Epidermal melanocyte (primary cell): ENCODE measurements at regions not wholly inside any gene's neighbourhood (a gene's known extent, or its start where the extent isn't known, plus 50 kb on each side); places are given as distances from the start of the nearest gene placed in this dataset.
A peak's percentile ranks its signal among the peaks of the same experiment; 100 is the strongest.

Experiments
- DNase-seq: peaks from one replicate; pipeline ENCODE4 v3.0.0; 2011; ENCODE audit warnings: low spot score; ENCODE audit not compliant: insufficient read length

GRCh38 chr3:35338186-35338585, 301.1 kb upstream of the ARPP21 start:
- no peak for DNase-seq

DNA sequence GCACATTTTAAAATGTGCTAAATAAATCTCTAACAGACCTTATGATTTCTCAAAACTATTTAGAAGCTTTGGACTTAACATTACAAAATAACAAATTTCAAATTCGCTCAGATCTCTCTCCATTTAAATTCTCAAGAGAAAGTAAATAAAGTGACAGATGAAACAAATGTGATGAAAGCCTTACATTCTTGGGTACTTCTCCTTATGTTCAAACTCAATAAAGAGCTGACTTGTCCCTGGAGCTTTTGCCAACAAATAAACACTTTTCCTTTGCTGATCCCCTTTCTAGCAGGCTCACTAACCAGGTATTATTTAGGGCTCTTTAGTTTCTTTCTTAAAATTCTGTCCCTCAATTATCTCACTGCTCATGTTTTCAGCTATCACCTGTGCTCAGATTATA, 259.1 kb upstream of the ARPP21 start:
- DNase-seq = no peak

- no peak for DNase-seq
Observed at GRCh38 chr3:35383216-35383615, 256.1 kb upstream of the ARPP21 start.

GRCh38 chr3:35383719-35384555, 255.4 kb upstream of the ARPP21 start:
- DNase-seq = no peak

GRCh38 chr3:35385271-35385670, 254.1 kb upstream of the ARPP21 start:
- no peak for DNase-seq

GRCh38 chr3:35389907-35390306, 249.4 kb upstream of the ARPP21 start:
- DNase-seq = no peak

DNA sequence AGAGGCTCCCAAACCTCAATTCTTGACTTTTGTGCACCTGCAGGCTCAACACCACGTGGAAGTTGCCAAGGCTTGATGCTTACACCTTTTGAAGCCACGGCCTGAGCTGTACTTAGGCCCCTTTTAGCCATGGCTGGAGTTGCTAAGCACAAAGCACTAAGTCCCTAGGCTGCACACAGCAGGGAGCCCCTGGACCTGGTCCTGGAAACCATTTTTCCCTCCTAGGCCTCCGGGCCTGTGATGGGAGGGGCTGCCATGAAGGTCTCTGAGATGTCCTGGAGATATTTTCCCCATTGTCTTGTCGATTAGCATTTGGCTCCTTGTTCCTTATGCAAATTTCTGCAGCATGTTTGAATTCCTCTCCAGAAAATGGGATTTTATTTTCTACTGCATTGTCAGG, 247.1 kb upstream of the ARPP21 start:
- no peak for DNase-seq

DNA sequence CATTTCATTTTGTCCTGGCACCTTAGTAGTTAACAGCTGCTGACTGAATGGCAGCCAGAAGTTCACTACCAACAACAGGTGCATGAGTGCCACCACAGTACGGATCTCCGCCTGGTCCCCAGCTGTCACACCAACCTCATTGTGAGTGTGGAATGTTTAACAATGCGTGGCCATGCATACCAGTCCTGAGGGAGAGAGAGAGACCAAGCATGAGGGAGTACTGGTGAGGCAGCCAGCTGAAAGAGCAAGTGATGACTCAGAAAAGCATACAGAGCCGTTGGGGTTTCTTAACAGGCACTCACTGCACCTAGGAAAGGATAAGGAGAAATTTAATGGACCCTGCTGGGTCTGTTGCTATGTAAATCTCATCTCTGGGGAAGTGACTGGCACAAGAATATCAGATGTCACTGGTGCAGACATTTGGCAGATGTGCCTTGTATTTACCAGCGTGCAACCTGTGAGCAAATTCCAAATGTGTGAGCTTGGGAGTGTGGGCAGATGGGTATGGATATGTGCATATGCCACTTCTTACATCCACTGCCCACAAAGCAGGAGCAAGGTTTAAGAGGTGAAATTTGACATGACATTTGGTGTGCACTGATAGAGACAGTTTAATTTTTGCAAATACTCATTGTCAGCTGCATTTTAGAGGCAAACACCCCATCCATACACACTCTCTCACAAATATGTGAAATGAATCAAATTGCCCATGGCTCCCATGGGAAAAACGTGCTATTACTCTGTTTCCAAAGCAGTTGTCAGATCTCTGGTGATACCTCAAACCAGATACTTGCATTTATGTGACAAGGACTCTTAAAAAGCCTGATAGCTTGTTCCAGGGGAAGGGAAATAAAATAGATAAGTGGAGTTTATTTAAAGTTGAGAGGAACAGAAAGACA, 245.2 kb upstream of the ARPP21 start:
- no peak for DNase-seq

GRCh38 chr3:35394905-35395304, 244.4 kb upstream of the ARPP21 start:
- DNase-seq = no peak

DNA sequence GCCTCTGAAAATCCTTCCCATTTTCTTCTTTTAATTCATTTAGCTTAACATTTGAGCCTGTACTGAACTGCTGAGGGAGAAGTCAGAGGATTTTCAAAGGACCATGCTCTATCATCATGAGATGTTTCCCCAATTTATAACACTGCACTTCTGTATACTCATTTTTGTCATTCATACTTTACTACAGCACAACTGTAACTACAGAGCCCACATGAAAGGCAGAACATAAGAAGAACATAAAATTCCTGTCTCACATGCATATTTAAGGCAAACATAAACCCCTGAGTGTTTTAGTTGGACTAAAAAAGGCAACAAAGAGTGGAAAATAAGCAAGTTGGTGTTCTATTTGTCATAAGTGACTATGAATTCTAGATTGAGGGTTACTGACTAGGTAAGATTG, 237.7 kb upstream of the ARPP21 start:
- no peak for DNase-seq

- DNase-seq = peak; percentile 59
Observed at GRCh38 chr3:35404571-35404970, 234.8 kb upstream of the ARPP21 start.

GRCh38 chr3:35408882-35409281, 230.4 kb upstream of the ARPP21 start:
- no peak for DNase-seq

GRCh38 chr3:35409991-35410390, 229.3 kb upstream of the ARPP21 start:
- no peak for DNase-seq

GRCh38 chr3:35413483-35413882, 225.8 kb upstream of the ARPP21 start:
- no peak for DNase-seq

DNA sequence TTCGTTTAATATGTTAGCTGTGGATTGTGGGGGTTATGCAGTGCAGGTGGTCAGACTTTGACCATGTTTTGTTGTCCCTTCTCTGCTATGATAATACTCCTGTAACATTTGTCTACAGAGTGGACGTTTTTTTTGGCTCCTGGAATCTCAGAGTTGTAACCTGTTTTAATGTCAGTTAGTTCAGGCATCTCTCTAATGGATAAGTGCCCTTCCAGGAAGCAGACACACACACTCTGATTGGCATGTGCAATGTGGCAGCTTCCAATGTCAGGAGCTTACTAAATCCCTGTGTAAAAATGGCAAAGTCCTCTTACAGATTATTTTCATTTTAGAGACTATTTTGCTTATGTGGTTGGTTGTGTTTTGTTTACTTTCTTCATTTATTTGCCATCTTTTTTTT, 222.2 kb upstream of the ARPP21 start:
- no peak for DNase-seq

DNA sequence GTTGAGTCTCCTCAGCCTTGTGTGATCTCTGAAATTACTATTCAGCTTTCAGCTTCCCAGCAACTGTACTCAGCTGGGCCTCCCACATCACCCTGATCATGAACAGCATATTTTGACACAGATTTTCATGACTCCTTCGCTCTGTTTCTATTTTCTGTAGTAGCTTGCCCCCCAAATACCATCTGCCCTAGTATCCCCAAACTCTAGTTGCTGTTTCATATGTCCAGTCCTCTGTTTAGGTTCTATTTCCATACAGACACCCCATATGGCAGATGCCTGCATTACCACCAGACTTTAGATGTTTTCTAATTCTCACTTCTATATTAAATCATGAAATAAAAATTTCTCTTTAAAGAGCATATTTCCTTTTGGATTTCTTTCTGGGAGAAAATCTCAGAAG, 217.2 kb upstream of the ARPP21 start:
- no peak for DNase-seq

GRCh38 chr3:35422836-35423601, 216.3 kb upstream of the ARPP21 start:
- DNase-seq = no peak

DNA sequence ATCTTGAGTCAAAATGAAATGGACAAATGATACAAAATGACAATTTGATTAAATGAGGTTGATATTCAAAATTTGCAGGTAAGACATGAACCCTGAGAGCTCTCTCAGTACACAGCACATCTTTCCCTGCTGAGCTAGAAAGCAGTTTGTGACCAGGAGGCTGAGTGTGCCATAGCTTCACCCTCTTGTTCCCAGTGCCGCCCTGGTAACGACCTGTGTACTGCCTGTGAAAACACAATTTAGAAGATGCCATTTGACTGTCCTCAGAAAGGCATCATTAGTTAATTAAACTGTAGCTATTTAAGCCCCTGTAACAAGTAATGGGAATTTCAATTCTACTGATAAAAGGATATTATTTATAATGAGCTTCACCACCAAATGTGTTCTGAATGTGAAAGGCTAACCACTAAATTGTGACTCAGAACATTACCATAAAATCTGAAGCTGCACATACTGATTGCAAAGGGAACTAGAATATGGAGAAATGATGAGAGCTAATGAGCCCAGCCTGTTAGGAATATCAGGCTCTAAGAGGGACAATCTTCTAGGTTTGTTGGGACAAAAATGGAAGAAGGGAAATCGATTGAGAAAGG, 212.9 kb upstream of the ARPP21 start:
- no peak for DNase-seq

DNA sequence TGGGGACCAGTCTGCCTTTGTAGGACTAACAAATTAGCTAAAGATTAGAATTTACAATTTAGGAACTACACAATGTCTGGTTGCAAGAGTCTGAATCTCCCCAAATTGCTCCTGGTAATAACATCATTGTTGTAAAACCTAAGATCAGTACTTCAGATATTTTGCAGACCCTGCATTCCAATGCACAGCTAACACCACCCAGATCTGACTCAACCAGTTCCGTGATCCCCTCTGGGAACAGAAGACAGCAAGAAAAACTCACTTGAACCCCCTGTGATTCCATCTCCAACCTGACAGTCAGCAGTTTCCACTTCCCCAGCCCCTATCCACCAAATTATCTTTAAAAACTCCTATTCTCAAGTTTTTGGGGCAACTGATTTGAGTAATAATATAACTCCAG, 201.9 kb upstream of the ARPP21 start:
- DNase-seq = no peak

GRCh38 chr3:35438101-35438500, 201.2 kb upstream of the ARPP21 start:
- DNase-seq = no peak

DNA sequence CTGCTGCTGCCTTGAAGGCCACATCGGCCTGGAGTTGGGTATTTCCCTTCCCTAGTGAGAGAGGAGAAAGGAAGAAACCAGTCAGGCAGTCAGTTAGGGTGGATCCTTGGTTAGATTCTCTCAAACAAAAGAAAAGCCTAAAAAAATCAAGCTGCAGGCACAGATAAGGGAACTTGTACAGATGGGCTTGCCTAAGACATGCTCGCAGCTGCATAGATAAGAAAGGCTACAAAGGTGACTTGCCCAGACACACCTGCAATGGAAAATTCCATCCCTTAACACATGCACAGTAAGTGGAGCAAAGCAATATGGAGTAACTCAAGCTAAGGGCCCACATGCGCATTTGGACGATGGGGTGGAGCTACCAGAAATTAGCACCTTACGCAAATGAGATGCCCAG, 199.7 kb upstream of the ARPP21 start:
- DNase-seq = no peak
